ENCODE measurements at regions not wholly inside any gene's neighbourhood (a gene's known extent, or its start where the extent isn't known, plus 50 kb on each side); places are given as distances from the start of the nearest gene placed in this dataset.

GRCh38 chr10:4596951-4597350, 229.1 kb upstream of the AKR1E2 start:
- Histone ChIP-seq H3K27me3 (ENCODE audit: control insufficient read depth in 4 of 4, insufficient read depth in 4 of 4, low read length in 3 of 4) (peaks cover 0 to 5% (median 0%) of the 10 kb centered on the region in 4 donors), H3K9ac (ENCODE audit: low read depth in 1 of 2, low read length in 2 of 2) (no peak overlapping the region), H3K36me3 (ENCODE audit: control insufficient read depth in 4 of 4, insufficient read depth in 3 of 4, low read depth in 1 of 4, low read length in 3 of 4) (no peaks in the 10 kb centered on the region), H3K4me3 (ENCODE audit: low read depth in 1 of 3, low read length in 3 of 3) (no peak overlapping the region), H3K4me1 (ENCODE audit: control insufficient read depth in 4 of 4, insufficient read depth in 4 of 4, low read length in 3 of 4) (no peaks in the 10 kb centered on the region), H3K27ac (ENCODE audit: low read depth in 1 of 2, low read length in 2 of 2) (no peak overlapping the region), H3K9me3 (ENCODE audit: control insufficient read depth in 4 of 4, low read length in 3 of 4) (no peaks in the 10 kb centered on the region)
- no peak for DNase-seq (ENCODE audit: low spot score)
- 71% methylated on average over 1 of the region's 1 CpG for WGBS
- TF ChIP-seq RXRA (IDR thresholded peaks at IDR 0.05) (no peak), ZBTB33 (IDR thresholded peaks at IDR 0.05) (no peak), RAD21 (IDR thresholded peaks at IDR 0.05) (no peak), NR2F2 (IDR thresholded peaks at IDR 0.05) (no peak), MAX (IDR thresholded peaks at IDR 0.05) (no peak), EGR1 (IDR thresholded peaks at IDR 0.05; ENCODE audit: low read depth in 2 of 2) (no peak), JUND (IDR thresholded peaks at IDR 0.05) (no peak), FOXA2 (IDR thresholded peaks at IDR 0.05) (no peak), REST (IDR thresholded peaks at IDR 0.05) (no peak), TAF1 (conservative IDR thresholded peaks at IDR 0.05) (no peak), HNF4G (IDR thresholded peaks at IDR 0.05) (no peak), SP1 (IDR thresholded peaks at IDR 0.05) (no peak), FOXA1 (IDR thresholded peaks at IDR 0.05) (no peak), CTCF (IDR thresholded peaks at IDR 0.05; ENCODE audit: low read depth, low read length, missing input control) (no peak), GABPA (IDR thresholded peaks at IDR 0.05 in 1 of 2, conservative IDR thresholded peaks at IDR 0.05 in 1 of 2) (no peak), YY1 (IDR thresholded peaks at IDR 0.05) (no peak), HNF4A (conservative IDR thresholded peaks at IDR 0.05) (no peak)

- Histone ChIP-seq H3K36me3 (ENCODE audit: control insufficient read depth in 4 of 4, insufficient read depth in 3 of 4, low read depth in 1 of 4, low read length in 3 of 4) (no peaks in the 10 kb centered on the region), H3K27ac (ENCODE audit: low read depth in 1 of 2, low read length in 2 of 2) (no peak overlapping the region), H3K9ac (ENCODE audit: low read depth in 1 of 2, low read length in 2 of 2) (no peak overlapping the region), H3K9me3 (ENCODE audit: control insufficient read depth in 4 of 4, low read length in 3 of 4) (no peaks in the 10 kb centered on the region), H3K4me3 (ENCODE audit: low read depth in 1 of 3, low read length in 3 of 3) (no peak overlapping the region), H3K27me3 (ENCODE audit: control insufficient read depth in 4 of 4, insufficient read depth in 4 of 4, low read length in 3 of 4) (peaks cover 0 to 5% (median 0%) of the 10 kb centered on the region in 4 donors), H3K4me1 (ENCODE audit: control insufficient read depth in 4 of 4, insufficient read depth in 4 of 4, low read length in 3 of 4) (no peaks in the 10 kb centered on the region)
- DNase-seq (ENCODE audit: low spot score): no peak
- 86% methylated on average over 4 of the region's 4 CpGs for WGBS
- no peak for TF ChIP-seq REST (IDR thresholded peaks at IDR 0.05)
- no peak for TF ChIP-seq NR2F2 (IDR thresholded peaks at IDR 0.05)
- TF ChIP-seq EGR1 (IDR thresholded peaks at IDR 0.05; ENCODE audit: low read depth in 2 of 2): no peak
- no peak for TF ChIP-seq CTCF (IDR thresholded peaks at IDR 0.05; ENCODE audit: low read depth, low read length, missing input control)
- TF ChIP-seq SP1 (IDR thresholded peaks at IDR 0.05): no peak
- no peak for TF ChIP-seq RAD21 (IDR thresholded peaks at IDR 0.05)
- no peak for TF ChIP-seq FOXA1 (IDR thresholded peaks at IDR 0.05)
Observed at GRCh38 chr10:4595719-4596319, 230.2 kb upstream of the AKR1E2 start.

Measured in liver (tissue), 8 donors.